ENCODE measurements at regions not wholly inside any gene's neighbourhood (a gene's known extent, or its start where the extent isn't known, plus 50 kb on each side); places are given as distances from the start of the nearest gene placed in this dataset.

- Histone ChIP-seq H3K4me3 (ENCODE audit: insufficient read depth in 1 of 2, low read depth in 1 of 2, low read length in 2 of 2) (no peak overlapping the region), H3K27ac (ENCODE audit: low read length, poor library complexity, severe bottlenecking) (no peak overlapping the region), H3K4ac (ENCODE audit: low read depth in 1 of 2, low read length in 2 of 2) (no peak overlapping the region), H3K4me1 (ENCODE audit: control insufficient read depth, insufficient read depth, low read depth, low read length) (no peaks in the 10 kb centered on the region), H4K91ac (ENCODE audit: low read length) (no peak overlapping the region), H3K18ac (ENCODE audit: low read depth in 1 of 2, low read length in 2 of 2) (no peak overlapping the region), H2BK15ac (ENCODE audit: low read depth, poor library complexity, severe bottlenecking) (no peak overlapping the region), H2BK12ac (ENCODE audit: low read length in 2 of 2) (no peak overlapping the region), H3K36me3 (ENCODE audit: control insufficient read depth in 1 of 2, insufficient read depth in 2 of 2, low read depth in 1 of 2, low read length in 2 of 2) (peaks cover 52 to 85% of the 10 kb centered on the region in 2 experiments), H3K23ac (ENCODE audit: low read length in 2 of 2) (no peak overlapping the region), H2BK5ac (ENCODE audit: low read depth, low read length, poor library complexity, severe bottlenecking) (no peak overlapping the region), H3K4me2 (ENCODE audit: low read length, poor library complexity, severe bottlenecking) (no peak overlapping the region), H3K9ac (ENCODE audit: low read length) (no peak overlapping the region), H3K14ac (ENCODE audit: low read length in 2 of 2) (no peak overlapping the region), H3K79me1 (replicated peaks; ENCODE audit: low read length, poor library complexity, severe bottlenecking) (peaks cover 4% of the 10 kb centered on the region), H2AK5ac (ENCODE audit: low read length, severe bottlenecking) (no peak overlapping the region), H2AFZ (ENCODE audit: low read depth, low read length) (no peak overlapping the region), H3K9me3 (ENCODE audit: control insufficient read depth, low read length) (no peaks in the 10 kb centered on the region), H2BK120ac (ENCODE audit: low read depth, low read length) (no peak overlapping the region), H3K27me3 (ENCODE audit: control insufficient read depth in 1 of 2, insufficient read depth in 1 of 2, low read length in 2 of 2) (no peaks in the 10 kb centered on the region), H4K8ac (ENCODE audit: low read length) (no peak overlapping the region)
- 100% methylated on average over 2 of the region's 2 CpGs for WGBS
- DNase-seq = no peak
These were observed 68.1 kb upstream of the SLC4A11 start for GRCh38 chr20:3307078-3307477.

GRCh38 chr20:3306068-3306467 is 67.1 kb upstream of the SLC4A11 start:
- H3K36me3 ChIP-seq (ENCODE audit: control insufficient read depth in 1 of 2, insufficient read depth in 2 of 2, low read depth in 1 of 2, low read length in 2 of 2) = peaks cover 45 to 79% of the 10 kb centered on the region in 2 experiments
- no peaks in the 10 kb centered on the region for H3K4me1 ChIP-seq (ENCODE audit: control insufficient read depth, insufficient read depth, low read depth, low read length)
- H4K8ac ChIP-seq (ENCODE audit: low read length) = no peak overlapping the region
- H2BK120ac ChIP-seq (ENCODE audit: low read depth, low read length) = no peak overlapping the region
- H3K4ac ChIP-seq (ENCODE audit: low read depth in 1 of 2, low read length in 2 of 2) = no peak overlapping the region
- H3K23ac ChIP-seq (ENCODE audit: low read length in 2 of 2) = no peak overlapping the region
- H4K91ac ChIP-seq (ENCODE audit: low read length) = no peak overlapping the region
- H3K14ac ChIP-seq (ENCODE audit: low read length in 2 of 2) = no peak overlapping the region
- no peak overlapping the region for H3K4me2 ChIP-seq (ENCODE audit: low read length, poor library complexity, severe bottlenecking)
- H3K9me3 ChIP-seq (ENCODE audit: control insufficient read depth, low read length) = no peaks in the 10 kb centered on the region
- H2AK5ac ChIP-seq (ENCODE audit: low read length, severe bottlenecking) = no peak overlapping the region
- no CpG with 5 or more reads among the region's 2 CpGs for WGBS
- H3K18ac ChIP-seq (ENCODE audit: low read depth in 1 of 2, low read length in 2 of 2) = no peak overlapping the region
- no peak for DNase-seq
- H3K27ac ChIP-seq (ENCODE audit: low read length, poor library complexity, severe bottlenecking) = no peak overlapping the region
- peaks cover 2% of the 10 kb centered on the region for H3K79me1 ChIP-seq (replicated peaks; ENCODE audit: low read length, poor library complexity, severe bottlenecking)
- no peaks in the 10 kb centered on the region for H3K27me3 ChIP-seq (ENCODE audit: control insufficient read depth in 1 of 2, insufficient read depth in 1 of 2, low read length in 2 of 2)
- no peak overlapping the region for H2AFZ ChIP-seq (ENCODE audit: low read depth, low read length)
- no peak overlapping the region for H3K9ac ChIP-seq (ENCODE audit: low read length)
- no peak overlapping the region for H2BK15ac ChIP-seq (ENCODE audit: low read depth, poor library complexity, severe bottlenecking)
- no peak overlapping the region for H2BK12ac ChIP-seq (ENCODE audit: low read length in 2 of 2)
- no peak overlapping the region for H3K4me3 ChIP-seq (ENCODE audit: insufficient read depth in 1 of 2, low read depth in 1 of 2, low read length in 2 of 2)
- H2BK5ac ChIP-seq (ENCODE audit: low read depth, low read length, poor library complexity, severe bottlenecking) = no peak overlapping the region

- no peaks in the 10 kb centered on the region for H3K9me3 ChIP-seq (ENCODE audit: control insufficient read depth, low read length)
- 90% methylated on average over 4 of the region's 4 CpGs for WGBS
These were observed 65.5 kb upstream of the SLC4A11 start for GRCh38 chr20:3304456-3304855.

GRCh38 chr20:3297079-3297378 is 58.0 kb upstream of the SLC4A11 start:
- Histone ChIP-seq H3K27me3 (ENCODE audit: control insufficient read depth in 1 of 2, insufficient read depth in 1 of 2, low read length in 2 of 2) (no peaks in the 10 kb centered on the region), H2BK15ac (ENCODE audit: low read depth, poor library complexity, severe bottlenecking) (no peak overlapping the region), H3K36me3 (ENCODE audit: control insufficient read depth in 1 of 2, insufficient read depth in 2 of 2, low read depth in 1 of 2, low read length in 2 of 2) (peaks cover 53 to 64% of the 10 kb centered on the region in 2 experiments), H3K14ac (ENCODE audit: low read length in 2 of 2) (no peak overlapping the region), H3K4me3 (ENCODE audit: insufficient read depth in 1 of 2, low read depth in 1 of 2, low read length in 2 of 2) (no peak overlapping the region), H3K4me1 (ENCODE audit: control insufficient read depth, insufficient read depth, low read depth, low read length) (peaks cover 2% of the 10 kb centered on the region), H2BK5ac (ENCODE audit: low read depth, low read length, poor library complexity, severe bottlenecking) (no peak overlapping the region), H3K9ac (ENCODE audit: low read length) (no peak overlapping the region), H4K8ac (ENCODE audit: low read length) (no peak overlapping the region), H3K27ac (ENCODE audit: low read length, poor library complexity, severe bottlenecking) (no peak overlapping the region), H2BK12ac (ENCODE audit: low read length in 2 of 2) (no peak overlapping the region), H3K79me1 (replicated peaks; ENCODE audit: low read length, poor library complexity, severe bottlenecking) (no peaks in the 10 kb centered on the region), H3K9me3 (ENCODE audit: control insufficient read depth, low read length) (no peaks in the 10 kb centered on the region), H2AFZ (ENCODE audit: low read depth, low read length) (no peak overlapping the region), H3K18ac (ENCODE audit: low read depth in 1 of 2, low read length in 2 of 2) (no peak overlapping the region), H3K4ac (ENCODE audit: low read depth in 1 of 2, low read length in 2 of 2) (no peak overlapping the region), H2BK120ac (ENCODE audit: low read depth, low read length) (no peak overlapping the region), H4K91ac (ENCODE audit: low read length) (no peak overlapping the region), H2AK5ac (ENCODE audit: low read length, severe bottlenecking) (no peak overlapping the region), H3K4me2 (ENCODE audit: low read length, poor library complexity, severe bottlenecking) (no peak overlapping the region), H3K23ac (ENCODE audit: low read length in 2 of 2) (no peak overlapping the region)
- WGBS = 63% methylated on average over 3 of the region's 3 CpGs
- no peak for DNase-seq

More at GRCh38 chr20:3304456-3304855, 65.5 kb upstream of the SLC4A11 start:
- no peak overlapping the region for H3K23ac ChIP-seq (ENCODE audit: low read length in 2 of 2)
- no peaks in the 10 kb centered on the region for H3K27me3 ChIP-seq (ENCODE audit: control insufficient read depth in 1 of 2, insufficient read depth in 1 of 2, low read length in 2 of 2)
- no peak overlapping the region for H2BK5ac ChIP-seq (ENCODE audit: low read depth, low read length, poor library complexity, severe bottlenecking)
- no peak overlapping the region for H3K18ac ChIP-seq (ENCODE audit: low read depth in 1 of 2, low read length in 2 of 2)
- peaks cover 2% of the 10 kb centered on the region for H3K79me1 ChIP-seq (replicated peaks; ENCODE audit: low read length, poor library complexity, severe bottlenecking)
- H2AK5ac ChIP-seq (ENCODE audit: low read length, severe bottlenecking) = no peak overlapping the region
- no peak overlapping the region for H2BK12ac ChIP-seq (ENCODE audit: low read length in 2 of 2)
- H3K4ac ChIP-seq (ENCODE audit: low read depth in 1 of 2, low read length in 2 of 2) = no peak overlapping the region
- H2BK15ac ChIP-seq (ENCODE audit: low read depth, poor library complexity, severe bottlenecking) = no peak overlapping the region
- peaks cover 45 to 72% of the 10 kb centered on the region in 2 experiments for H3K36me3 ChIP-seq (ENCODE audit: control insufficient read depth in 1 of 2, insufficient read depth in 2 of 2, low read depth in 1 of 2, low read length in 2 of 2)
- H2AFZ ChIP-seq (ENCODE audit: low read depth, low read length) = no peak overlapping the region
- no peak overlapping the region for H3K9ac ChIP-seq (ENCODE audit: low read length)
- no peak overlapping the region for H2BK120ac ChIP-seq (ENCODE audit: low read depth, low read length)
- no peak for DNase-seq
- H3K4me1 ChIP-seq (ENCODE audit: control insufficient read depth, insufficient read depth, low read depth, low read length) = no peaks in the 10 kb centered on the region
- H4K91ac ChIP-seq (ENCODE audit: low read length) = no peak overlapping the region
- no peak overlapping the region for H3K27ac ChIP-seq (ENCODE audit: low read length, poor library complexity, severe bottlenecking)
- H3K4me3 ChIP-seq (ENCODE audit: insufficient read depth in 1 of 2, low read depth in 1 of 2, low read length in 2 of 2) = no peak overlapping the region
- no peak overlapping the region for H3K14ac ChIP-seq (ENCODE audit: low read length in 2 of 2)
- no peak overlapping the region for H4K8ac ChIP-seq (ENCODE audit: low read length)
- no peak overlapping the region for H3K4me2 ChIP-seq (ENCODE audit: low read length, poor library complexity, severe bottlenecking)

All from mesenchymal stem cell (in vitro differentiated cells and primary cell).